Fibroblast of the aortic adventitia (primary cell): ENCODE measurements at regions not wholly inside any gene's neighbourhood (a gene's known extent, or its start where the extent isn't known, plus 50 kb on each side); places are given as distances from the start of the nearest gene placed in this dataset.

Source experiments
- DNase-seq: peaks from one replicate; pipeline ENCODE4 v3.0.0-alpha.2; 2010; ENCODE audit warnings: low read depth
- H3K4me3 ChIP-seq: 2 replicates; pipeline ENCODE4 v1.5.1; 2011; ENCODE audit warnings: low read depth, mild to moderate bottlenecking, control low read depth, low read length, moderate library complexity
- TF ChIP-seq, protein P1 (sequence below): IDR thresholded peaks from 2 replicates; pipeline ENCODE4 v1.5.1; 2011; ENCODE audit warnings: mild to moderate bottlenecking, low read length, control low read depth, inconsistent platforms; ENCODE audit not compliant: insufficient read depth

DNA sequence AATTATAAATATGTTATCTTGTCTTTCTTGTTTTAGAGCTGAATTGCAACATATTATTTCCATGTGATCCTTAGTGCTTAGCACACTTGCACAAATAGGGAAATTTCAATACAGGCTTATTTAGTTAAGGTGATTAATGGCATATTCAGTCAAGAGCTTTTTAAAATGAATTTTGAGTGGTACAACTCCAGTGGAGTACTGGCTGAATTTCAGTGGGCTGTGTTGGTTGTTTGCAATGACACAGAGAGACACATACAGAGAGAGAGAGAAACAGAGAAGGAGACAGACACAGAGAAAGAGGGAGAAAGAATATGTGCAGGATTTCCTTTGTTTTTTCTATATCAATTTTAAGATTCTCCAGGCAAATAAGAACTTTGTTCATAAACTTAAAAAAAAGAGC is 766.9 kb downstream of the DNAJB9 start:
- TF ChIP-seq, protein P1, sequence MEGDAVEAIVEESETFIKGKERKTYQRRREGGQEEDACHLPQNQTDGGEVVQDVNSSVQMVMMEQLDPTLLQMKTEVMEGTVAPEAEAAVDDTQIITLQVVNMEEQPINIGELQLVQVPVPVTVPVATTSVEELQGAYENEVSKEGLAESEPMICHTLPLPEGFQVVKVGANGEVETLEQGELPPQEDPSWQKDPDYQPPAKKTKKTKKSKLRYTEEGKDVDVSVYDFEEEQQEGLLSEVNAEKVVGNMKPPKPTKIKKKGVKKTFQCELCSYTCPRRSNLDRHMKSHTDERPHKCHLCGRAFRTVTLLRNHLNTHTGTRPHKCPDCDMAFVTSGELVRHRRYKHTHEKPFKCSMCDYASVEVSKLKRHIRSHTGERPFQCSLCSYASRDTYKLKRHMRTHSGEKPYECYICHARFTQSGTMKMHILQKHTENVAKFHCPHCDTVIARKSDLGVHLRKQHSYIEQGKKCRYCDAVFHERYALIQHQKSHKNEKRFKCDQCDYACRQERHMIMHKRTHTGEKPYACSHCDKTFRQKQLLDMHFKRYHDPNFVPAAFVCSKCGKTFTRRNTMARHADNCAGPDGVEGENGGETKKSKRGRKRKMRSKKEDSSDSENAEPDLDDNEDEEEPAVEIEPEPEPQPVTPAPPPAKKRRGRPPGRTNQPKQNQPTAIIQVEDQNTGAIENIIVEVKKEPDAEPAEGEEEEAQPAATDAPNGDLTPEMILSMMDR: no peak
- DNase-seq: no peak
- no peak overlapping the region for H3K4me3 ChIP-seq

DNA sequence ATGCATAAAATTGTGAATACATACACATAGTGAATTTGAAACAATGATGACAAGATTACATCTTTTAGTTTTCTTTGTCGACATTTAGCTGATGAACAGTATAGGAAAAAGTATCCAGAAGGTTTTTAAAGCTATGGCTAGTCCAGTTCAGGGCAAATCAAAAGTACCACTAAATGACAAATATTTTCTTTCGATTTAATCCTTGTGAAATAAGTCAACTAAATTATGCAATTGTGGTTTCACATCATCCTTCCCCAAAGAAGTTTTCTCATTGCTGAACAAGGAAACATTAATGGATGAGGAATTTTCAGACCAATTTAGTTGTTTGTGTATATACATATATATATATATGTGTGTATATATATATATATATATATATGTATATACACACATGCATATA is 774.0 kb downstream of the DNAJB9 start:
- TF ChIP-seq, protein P1: no peak
- DNase-seq: no peak
- no peak overlapping the region for H3K4me3 ChIP-seq

DNA sequence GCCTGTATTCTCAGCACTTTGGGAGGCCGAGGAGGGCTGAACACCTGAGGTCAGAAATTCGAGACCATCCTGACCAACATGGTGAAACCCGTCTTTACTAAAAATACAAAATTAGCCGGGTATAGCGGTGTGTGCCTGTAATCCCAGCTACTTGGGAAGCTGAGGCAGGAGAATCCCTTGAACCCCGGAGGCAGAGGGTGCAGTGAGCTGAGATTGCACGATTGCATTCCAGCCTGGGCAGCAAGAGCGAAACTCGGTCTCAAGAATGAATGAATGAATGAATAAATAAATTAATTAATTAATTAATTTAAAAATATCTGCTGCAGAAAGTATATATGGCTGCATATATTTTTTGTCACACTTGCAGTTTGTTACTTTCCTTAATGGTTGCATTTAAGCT is 781.8 kb downstream of the DNAJB9 start:
- TF ChIP-seq, protein P1: no peak
- no peak for DNase-seq
- no peak overlapping the region for H3K4me3 ChIP-seq

DNA sequence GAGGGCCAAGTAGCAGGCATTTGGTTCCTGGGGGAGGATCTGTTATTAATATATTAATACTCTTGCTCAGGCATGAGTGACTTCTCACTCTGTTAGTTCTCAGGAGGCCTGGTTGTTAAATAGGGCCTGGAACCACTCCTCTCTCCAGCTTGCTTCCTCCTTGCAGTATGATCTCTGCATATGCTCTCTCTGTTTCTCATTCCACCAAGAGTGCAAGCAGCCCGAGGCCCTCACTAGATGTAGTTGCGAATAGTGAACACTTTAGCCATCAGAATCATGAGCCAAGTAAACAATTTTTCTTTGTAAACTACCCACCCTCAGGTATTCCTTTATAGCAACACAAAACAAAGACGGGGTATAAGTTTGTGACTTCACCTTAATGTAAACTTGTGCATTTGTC is 784.3 kb downstream of the DNAJB9 start:
- TF ChIP-seq, protein P1: no peak
- DNase-seq: no peak
- H3K4me3 ChIP-seq: no peak overlapping the region

DNA sequence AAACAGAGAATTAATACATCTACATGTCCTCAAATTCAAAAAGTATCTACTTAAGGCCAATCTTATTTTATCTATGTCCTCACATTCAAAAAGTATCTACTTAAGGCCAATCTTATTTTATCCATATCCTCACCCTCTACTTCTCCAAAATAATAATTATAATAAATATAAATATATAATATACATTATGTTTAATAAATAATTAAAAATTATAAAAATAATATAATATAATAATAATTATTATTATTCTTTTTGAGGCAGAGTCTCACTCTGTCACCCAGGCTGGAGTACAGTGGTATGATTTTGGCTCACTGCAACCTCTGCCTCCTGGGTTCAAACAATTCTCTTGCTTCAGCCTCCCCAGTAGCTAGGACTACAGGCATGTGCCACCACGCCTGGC is 784.9 kb downstream of the DNAJB9 start:
- TF ChIP-seq, protein P1: no peak
- no peak for DNase-seq
- no peak overlapping the region for H3K4me3 ChIP-seq

DNA sequence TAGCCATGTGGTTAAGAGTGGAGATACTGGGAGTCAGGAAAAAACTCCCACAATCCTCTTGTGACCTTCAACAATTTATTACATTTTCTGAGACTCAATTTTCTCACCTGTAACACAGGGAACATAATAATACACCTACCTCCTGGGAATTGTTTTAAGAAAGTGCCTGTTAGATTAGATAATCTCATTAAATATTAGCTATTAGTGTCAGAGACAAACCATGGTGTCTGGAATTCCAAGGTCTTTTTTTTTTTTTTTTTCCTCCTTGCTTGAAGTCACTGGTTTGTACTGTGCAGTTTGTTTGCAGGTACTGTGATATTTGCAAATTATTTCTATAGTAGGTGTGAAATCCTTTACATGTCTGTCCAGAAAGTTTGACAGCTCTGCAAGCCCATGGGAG is 806.1 kb downstream of the DNAJB9 start:
- H3K4me3 ChIP-seq: no peak overlapping the region
- TF ChIP-seq, protein P1: no peak
- DNase-seq: no peak

DNA sequence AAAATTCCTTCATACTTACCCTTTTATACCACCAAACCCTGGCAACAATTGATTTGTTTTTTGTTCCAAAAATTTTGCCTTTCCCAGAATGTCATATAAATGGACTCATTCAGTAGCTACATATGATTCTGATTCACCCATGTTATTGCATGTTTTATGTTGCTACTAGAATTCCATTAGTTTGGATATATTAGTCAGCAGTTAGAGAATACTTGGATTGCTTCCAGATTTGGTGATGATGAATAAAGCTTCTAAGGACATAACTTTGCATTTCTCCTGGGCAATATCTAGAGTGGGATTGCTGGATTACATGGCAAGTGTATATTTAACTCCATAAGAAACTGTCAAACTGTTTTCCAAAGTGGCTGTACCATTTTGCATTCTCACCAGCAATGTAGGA is 806.9 kb downstream of the DNAJB9 start:
- no peak for DNase-seq
- TF ChIP-seq, protein P1: no peak
- no peak overlapping the region for H3K4me3 ChIP-seq
